NOMO-1 treated with DMSO at 0.1 percent for 48 hours (cell line): ENCODE measurements at regions not wholly inside any gene's neighbourhood (a gene's known extent, or its start where the extent isn't known, plus 50 kb on each side); places are given as distances from the start of the nearest gene placed in this dataset.

Experiments
- DNase-seq: peaks from one replicate; lab custom pipeline; 2025; ENCODE audit not compliant: unreplicated experiment; lab: John Stamatoyannopoulos, UW

- DNase-seq, result no peak
Measured at GRCh38 chr11:92276773-92277172, 52.2 kb downstream of the FAT3 start.

GRCh38 chr11:92277871-92278270 lies 53.3 kb downstream of the FAT3 start:
- DNase-seq, result no peak

- no peak for DNase-seq
Measured at GRCh38 chr11:92278791-92279433, 54.3 kb downstream of the FAT3 start.

GRCh38 chr11:92284107-92284506 lies 59.5 kb downstream of the FAT3 start:
- DNase-seq, result no peak

GRCh38 chr11:92284558-92284957 lies 59.9 kb downstream of the FAT3 start:
- DNase-seq, result no peak

GRCh38 chr11:92285776-92286175 lies 61.2 kb downstream of the FAT3 start:
- no peak for DNase-seq

- DNase-seq, result no peak
Measured at GRCh38 chr11:92286709-92287108, 62.1 kb downstream of the FAT3 start.

GRCh38 chr11:92295175-92296137 lies 70.8 kb downstream of the FAT3 start:
- no peak for DNase-seq

GRCh38 chr11:92296138-92296515 lies 71.5 kb downstream of the FAT3 start:
- no peak for DNase-seq

GRCh38 chr11:92297567-92298553 lies 73.2 kb downstream of the FAT3 start:
- DNase-seq, result no peak

GRCh38 chr11:92300876-92301275 lies 76.3 kb downstream of the FAT3 start:
- DNase-seq, result no peak

- DNase-seq, result no peak
Measured at GRCh38 chr11:92302770-92303169, 78.2 kb downstream of the FAT3 start.

- DNase-seq, result no peak
Measured at GRCh38 chr11:92304271-92304670, 79.7 kb downstream of the FAT3 start.

- DNase-seq, result no peak
Measured at GRCh38 chr11:92306966-92307510, 82.4 kb downstream of the FAT3 start.

- DNase-seq, result no peak
Measured at GRCh38 chr11:92308366-92308765, 83.7 kb downstream of the FAT3 start.

GRCh38 chr11:92311616-92312449 lies 87.2 kb downstream of the FAT3 start:
- no peak for DNase-seq

GRCh38 chr11:92313784-92314183 lies 89.2 kb downstream of the FAT3 start:
- no peak for DNase-seq

GRCh38 chr11:92314499-92314898 lies 89.9 kb downstream of the FAT3 start:
- no peak for DNase-seq

GRCh38 chr11:92316106-92316809 lies 91.6 kb downstream of the FAT3 start:
- no peak for DNase-seq
